NCI-H748 (cell line): ENCODE measurements at regions not wholly inside any gene's neighbourhood (a gene's known extent, or its start where the extent isn't known, plus 50 kb on each side); places are given as distances from the start of the nearest gene placed in this dataset.
"Not testable (repeated sequence)": the region's sequence is repeated elsewhere in the genome, so short reads cannot be mapped to it uniquely, and the experiment has no call there.

Source experiments
- DNase-seq: peaks from one replicate; lab custom pipeline; 2025; ENCODE audit not compliant: unreplicated experiment; lab: John Stamatoyannopoulos, UW

DNA sequence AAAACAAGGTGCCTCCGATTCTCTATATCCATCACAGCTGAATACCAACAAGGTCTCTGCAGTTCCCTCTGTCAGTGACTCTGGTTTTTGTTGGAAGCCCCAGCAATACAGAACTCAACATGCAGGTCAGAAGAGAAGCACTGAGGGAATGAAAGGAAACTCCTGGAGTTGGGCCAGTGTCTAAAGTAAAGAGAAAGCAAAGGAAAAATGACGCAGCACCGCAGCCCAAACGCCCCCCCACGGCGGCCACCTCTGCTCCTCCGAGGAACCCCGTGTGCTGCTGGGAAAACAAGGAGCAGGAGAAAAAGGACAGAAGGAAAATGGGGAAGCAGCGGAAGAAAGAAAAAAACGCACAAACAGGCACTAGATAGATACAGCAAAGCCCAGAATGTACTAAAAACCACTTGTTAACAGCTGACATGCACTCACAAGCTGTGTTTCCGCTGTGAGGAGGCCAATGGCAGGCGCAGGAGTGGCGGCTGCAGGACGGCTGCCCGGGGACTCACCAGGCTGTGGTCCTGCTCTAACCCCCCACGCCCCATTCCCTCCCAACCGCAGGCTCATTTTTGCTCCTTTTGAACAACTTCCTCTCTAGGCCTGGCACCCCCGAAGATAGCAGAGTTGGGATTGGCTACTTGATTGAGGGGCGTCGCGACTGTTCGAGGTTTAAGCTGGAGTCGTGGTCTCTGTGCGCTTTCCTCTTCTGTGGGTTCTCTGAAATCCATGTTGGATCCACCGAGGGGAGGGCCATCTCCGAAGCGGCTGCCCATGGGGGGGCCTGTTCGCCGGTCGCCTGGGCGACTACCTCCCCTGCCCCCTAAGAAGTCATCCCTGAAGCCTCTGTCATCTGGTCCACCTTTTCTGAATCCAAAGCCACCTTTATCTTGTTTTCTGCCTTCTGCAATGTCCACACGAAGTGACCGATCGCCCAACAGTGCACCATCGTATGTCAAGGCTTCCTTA is 204.8 kb downstream of the HIBADH start:
- not testable (repeated sequence) for DNase-seq

DNA sequence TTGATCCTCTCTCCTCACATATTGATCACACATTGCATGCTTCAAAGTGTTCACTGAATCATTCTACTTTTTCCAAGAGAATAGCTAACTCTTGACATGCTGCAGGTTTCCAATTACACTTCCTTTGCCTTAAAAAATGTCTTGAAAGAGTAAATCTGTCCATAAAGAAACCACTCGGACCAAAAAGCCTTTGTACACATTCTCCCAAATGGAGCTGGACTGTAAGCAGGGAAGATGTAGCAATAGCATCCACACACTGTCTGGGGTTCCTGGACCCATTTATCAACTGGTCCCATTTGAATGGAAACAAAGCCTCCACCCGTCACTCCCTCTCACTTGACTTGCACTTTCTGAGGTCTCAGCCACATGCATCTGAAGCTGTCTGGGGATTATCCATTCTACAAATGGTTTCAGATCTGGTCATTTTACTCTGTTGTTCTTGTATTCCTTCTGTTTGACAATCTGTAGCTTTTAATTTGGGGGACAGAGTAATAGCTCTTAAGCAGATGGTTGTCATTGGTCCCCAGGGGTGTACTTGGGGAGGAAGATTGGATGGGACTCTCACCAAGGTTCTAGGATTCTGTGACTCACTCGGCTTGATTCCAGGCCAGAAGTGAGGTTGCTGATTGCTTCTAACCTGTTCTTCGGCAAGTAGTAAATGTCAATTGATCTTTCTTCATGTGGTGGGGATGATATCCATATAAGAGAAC is 203.5 kb downstream of the HIBADH start:
- no peak for DNase-seq

DNA sequence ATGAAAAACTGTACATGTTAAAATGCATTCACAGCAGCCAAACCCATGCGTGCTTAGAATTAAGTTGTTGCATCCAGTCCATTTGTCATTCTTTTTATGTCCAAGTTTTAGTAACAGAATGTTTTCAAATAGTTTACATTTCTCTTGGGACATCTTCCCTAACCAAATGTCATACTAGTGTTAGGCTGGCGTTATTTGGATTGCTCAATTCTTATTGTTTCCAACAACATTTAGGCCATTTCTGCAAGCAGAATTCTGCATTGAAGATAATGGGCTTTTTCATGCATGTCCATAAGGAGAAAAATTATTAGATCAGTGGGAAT is 203.0 kb downstream of the HIBADH start:
- no peak for DNase-seq

DNA sequence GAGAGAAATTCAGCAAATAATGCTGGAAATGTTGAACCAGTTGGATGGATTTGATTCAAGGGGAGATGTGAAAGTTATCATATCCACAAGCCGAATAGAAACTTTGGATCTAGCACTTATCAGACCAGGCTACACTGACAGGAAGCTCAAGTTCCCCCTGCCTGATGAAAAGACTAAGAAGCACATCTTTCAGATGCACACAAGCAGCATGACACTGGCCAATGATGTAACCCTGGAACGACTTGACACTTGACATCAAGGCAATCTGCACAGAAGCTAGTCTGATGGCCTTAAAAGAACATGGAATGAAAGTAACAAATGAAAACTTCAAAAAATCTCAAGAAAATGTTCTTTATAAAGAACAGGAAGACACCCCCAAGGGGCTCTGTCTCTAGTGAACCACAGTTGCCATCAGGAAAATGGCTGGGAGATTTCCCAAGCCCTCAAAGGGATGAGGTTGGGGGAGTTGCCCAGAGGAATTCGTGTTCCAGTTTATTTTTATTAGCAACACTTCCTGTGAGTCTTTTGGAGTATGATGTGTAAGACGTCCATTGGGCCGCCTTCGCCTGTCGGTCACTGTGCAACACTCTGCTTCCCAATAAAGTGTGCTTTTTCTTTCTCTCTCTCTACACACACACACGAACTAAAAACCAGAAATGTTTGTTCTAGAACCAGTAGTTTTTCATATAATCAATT is 200.0 kb downstream of the HIBADH start:
- no peak for DNase-seq

DNA sequence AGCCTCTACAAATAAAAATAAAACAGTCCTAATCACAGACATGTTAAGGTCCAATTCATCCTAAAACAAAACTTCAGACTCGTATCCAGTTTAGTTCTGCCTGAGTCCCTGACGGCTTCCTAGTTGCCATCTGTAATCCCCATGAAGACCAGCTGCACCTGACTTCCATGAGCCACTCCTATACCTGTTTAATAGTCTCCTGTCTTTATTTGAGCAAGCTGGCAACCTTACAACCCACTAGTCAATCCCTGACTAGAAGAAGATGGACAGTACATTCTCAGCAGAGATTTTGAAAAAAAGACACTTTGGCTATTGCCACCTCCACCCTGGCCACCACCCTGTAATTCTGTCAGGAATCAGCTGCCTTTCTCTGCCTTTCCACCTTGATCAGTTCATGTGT is 197.7 kb downstream of the HIBADH start:
- DNase-seq: no peak

DNA sequence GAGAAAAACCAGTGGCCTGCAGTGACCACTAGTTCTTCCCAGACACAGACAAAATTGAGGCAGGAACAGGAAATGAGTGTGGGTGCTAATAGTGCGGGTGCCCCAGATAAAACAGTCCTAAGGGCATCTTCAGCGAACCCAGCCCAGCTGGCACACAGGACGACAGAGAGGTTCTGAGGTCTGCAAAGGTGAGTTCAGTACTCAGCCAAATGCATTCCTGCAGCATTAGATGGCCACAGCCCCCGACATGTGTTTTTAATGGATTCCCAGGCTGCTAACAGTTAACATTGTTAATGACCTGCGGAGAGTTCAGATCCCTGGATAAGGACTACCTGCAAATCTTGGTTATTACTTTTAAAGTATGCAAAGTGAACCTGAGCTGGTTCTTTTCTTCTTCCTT is 196.0 kb downstream of the HIBADH start:
- no peak for DNase-seq

DNA sequence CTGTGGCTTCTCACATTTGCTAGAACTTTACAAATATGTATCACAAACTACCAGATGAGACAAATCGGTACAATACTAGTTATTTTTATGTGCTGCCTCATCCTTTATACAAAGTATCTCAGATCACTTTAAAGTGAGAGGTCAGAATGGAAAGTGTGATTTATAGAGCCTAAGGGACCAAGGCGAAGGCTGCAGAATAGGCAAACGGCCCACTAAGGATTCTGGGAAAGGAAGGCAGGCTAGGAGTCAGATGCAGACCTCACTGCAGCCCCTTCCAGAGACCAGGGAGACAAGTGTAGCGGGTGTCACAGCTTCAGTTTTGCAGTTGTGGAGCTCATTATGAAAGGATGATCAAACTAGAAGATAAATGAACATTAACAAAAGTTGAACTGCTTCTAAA is 190.6 kb downstream of the HIBADH start:
- no peak for DNase-seq
